Ecto neural progenitor cell (in vitro differentiated cells): ENCODE measurements at regions not wholly inside any gene's neighbourhood (a gene's known extent, or its start where the extent isn't known, plus 50 kb on each side); places are given as distances from the start of the nearest gene placed in this dataset.
A peak's percentile ranks its signal among the peaks of the same experiment; 100 is the strongest.

ENCODE experiments used
- DNase-seq: peaks from one replicate; pipeline ENCODE4 v3.0.0-alpha.2; 2018; ENCODE audit warnings: low spot score

- DNase-seq = peak; percentile 65
Observed at GRCh38 chr10:113259576-113260226, 293.2 kb upstream of the HABP2 start.

- DNase-seq = no peak
Observed at GRCh38 chr10:113261161-113261560, 291.7 kb upstream of the HABP2 start.

- DNase-seq = no peak
Observed at GRCh38 chr10:113261611-113262091, 291.2 kb upstream of the HABP2 start.

GRCh38 chr10:113263056-113263455 lies 289.8 kb upstream of the HABP2 start:
- no peak for DNase-seq

- no peak for DNase-seq
Observed at GRCh38 chr10:113264333-113265131, 288.3 kb upstream of the HABP2 start.

- no peak for DNase-seq
Observed at GRCh38 chr10:113266147-113266546, 286.7 kb upstream of the HABP2 start.

GRCh38 chr10:113267619-113268562 lies 285.0 kb upstream of the HABP2 start:
- no peak for DNase-seq

- DNase-seq = no peak
Observed at GRCh38 chr10:113269333-113269732, 283.5 kb upstream of the HABP2 start.

GRCh38 chr10:113272511-113272910 lies 280.3 kb upstream of the HABP2 start:
- no peak for DNase-seq

- DNase-seq = peak; percentile 61
Observed at GRCh38 chr10:113273181-113274163, 279.4 kb upstream of the HABP2 start.

- DNase-seq = no peak
Observed at GRCh38 chr10:113274176-113274829, 278.6 kb upstream of the HABP2 start.

- DNase-seq = no peak
Observed at GRCh38 chr10:113278221-113278620, 274.6 kb upstream of the HABP2 start.

GRCh38 chr10:113278664-113279063 lies 274.2 kb upstream of the HABP2 start:
- DNase-seq = no peak

GRCh38 chr10:113279262-113279661 lies 273.6 kb upstream of the HABP2 start:
- no peak for DNase-seq

- no peak for DNase-seq
Observed at GRCh38 chr10:113282564-113282963, 270.3 kb upstream of the HABP2 start.

GRCh38 chr10:113283189-113283588 lies 269.7 kb upstream of the HABP2 start:
- DNase-seq = no peak

- DNase-seq = no peak
Observed at GRCh38 chr10:113284635-113285034, 268.2 kb upstream of the HABP2 start.

- no peak for DNase-seq
Observed at GRCh38 chr10:113285305-113285704, 267.5 kb upstream of the HABP2 start.

GRCh38 chr10:113287592-113287991 lies 265.3 kb upstream of the HABP2 start:
- no peak for DNase-seq

- DNase-seq = no peak
Observed at GRCh38 chr10:113290137-113290536, 262.7 kb upstream of the HABP2 start.

GRCh38 chr10:113291413-113291812 lies 261.4 kb upstream of the HABP2 start:
- no peak for DNase-seq
